ENCODE measurements at regions not wholly inside any gene's neighbourhood (a gene's known extent, or its start where the extent isn't known, plus 50 kb on each side); places are given as distances from the start of the nearest gene placed in this dataset.

GRCh38 chr18:28478531-28478930 lies 301.6 kb upstream of the CDH2 start:
- Histone ChIP-seq H2BK120ac (replicated peaks; ENCODE audit: low read depth, low read length) (no peak overlapping the region), H3K27me3 (replicated peaks in 1 of 4; ENCODE audit: control insufficient read depth in 3 of 4, extremely low read depth in 1 of 4, insufficient read depth in 3 of 4, low read length in 3 of 4) (no peaks in the 10 kb centered on the region), H4K20me1 (replicated peaks in 1 of 2; ENCODE audit: control insufficient read depth in 1 of 2, insufficient read depth in 2 of 2, low read length in 2 of 2) (no peaks in the 10 kb centered on the region), H3K9ac (replicated peaks in 1 of 4; ENCODE audit: extremely low read depth in 1 of 4, low read depth in 3 of 4, low read length in 3 of 4) (no peak overlapping the region), H4K5ac (ENCODE audit: insufficient read length, low read depth, low read length) (no peak overlapping the region), H3K79me2 (ENCODE audit: control insufficient read depth in 1 of 2, insufficient read depth in 2 of 2, low read length in 2 of 2) (no peaks in the 10 kb centered on the region), H2BK20ac (ENCODE audit: low read length) (no peak overlapping the region), H3K4me2 (ENCODE audit: insufficient read depth in 1 of 2, low read depth in 2 of 2, low read length in 2 of 2) (no peak overlapping the region), H3K9me3 (ENCODE audit: insufficient read depth in 2 of 2, low read depth in 1 of 2, low read length in 1 of 2) (peaks cover 9 to 14% of the 10 kb centered on the region in 2 experiments; a peak in 3 of 4 replicates), H3K27ac (ENCODE audit: low read depth, low read length) (no peak overlapping the region), H3K4me3 (ENCODE audit: extremely low read depth in 1 of 4, insufficient read depth in 2 of 4, low read depth in 3 of 4, low read length in 4 of 4) (no peak overlapping the region), H2BK15ac (ENCODE audit: low read length) (no peak overlapping the region), H3K36me3 (ENCODE audit: control insufficient read depth in 2 of 4, insufficient read depth in 4 of 4, low read length in 3 of 4) (no peaks in the 10 kb centered on the region), H3K79me1 (ENCODE audit: low read depth, low read length) (no peaks in the 10 kb centered on the region), H3K23me2 (ENCODE audit: low read depth, low read length) (no peaks in the 10 kb centered on the region), H3K4ac (replicated peaks; ENCODE audit: insufficient read length, low read depth, low read length) (no peak overlapping the region), H2BK12ac (ENCODE audit: low read depth, low read length) (no peak overlapping the region), H2AK5ac (ENCODE audit: low read depth, low read length) (no peak overlapping the region), H3K14ac (ENCODE audit: insufficient read length) (no peak overlapping the region), H2AFZ (ENCODE audit: low read length) (no peak overlapping the region), H4K8ac (ENCODE audit: extremely low read depth, insufficient read depth, low read length) (no peak overlapping the region), H4K91ac (replicated peaks; ENCODE audit: insufficient read length, low read length) (no peak overlapping the region), H3K18ac (ENCODE audit: extremely low read depth, low read length) (no peak overlapping the region), H3K4me1 (replicated peaks in 1 of 4; ENCODE audit: control insufficient read depth in 3 of 4, insufficient read depth in 4 of 4, low read length in 3 of 4) (no peaks in the 10 kb centered on the region), H3K56ac (replicated peaks; ENCODE audit: insufficient read length, low read depth, low read length) (no peak overlapping the region), H2BK5ac (ENCODE audit: low read depth, low read length) (no peak overlapping the region), H3K23ac (ENCODE audit: insufficient read length) (no peak overlapping the region)
- FAIRE-seq: no peak
- no peak for DNase-seq (ENCODE audit: low read depth in 1 of 2, low spot score in 2 of 2)
- TF ChIP-seq SP2 (IDR thresholded peaks at IDR 0.05; ENCODE audit: low read length) (no peak), NANOG (IDR thresholded peaks at IDR 0.05; ENCODE audit: insufficient read depth, low read depth, low read length, poor library complexity, severe bottlenecking) (no peak), CTBP2 (IDR thresholded peaks at IDR 0.05; ENCODE audit: borderline replicate concordance, insufficient read depth, insufficient read length, low read length) (no peak), GABPA (IDR thresholded peaks at IDR 0.05; ENCODE audit: borderline replicate concordance, insufficient read depth, low read length) (no peak), FOSL1 (IDR thresholded peaks at IDR 0.05; ENCODE audit: insufficient read depth, low read depth, low read length) (no peak)
- WGBS, 2 experiments (ENCODE audit: extremely low coverage in 1 of 2, insufficient coverage in 1 of 2, insufficient read length in 1 of 2, insufficient replicate concordance in 2 of 2, low coverage in 1 of 2, low lambda C conversion rate in 2 of 2, missing lambda C conversion rate in 1 of 2): 100% methylated on average over 1 of the region's 1 CpG; no CpG with 5 or more reads in 1 of the 2 experiments
- ChIA-PET CTCF (ENCODE audit: partially characterized antibody) (no interaction called here), POLR2A (ENCODE audit: partially characterized antibody) (no interaction called here)
